ENCODE measurements at regions not wholly inside any gene's neighbourhood (a gene's known extent, or its start where the extent isn't known, plus 50 kb on each side); places are given as distances from the start of the nearest gene placed in this dataset.

GRCh38 chr1:22387919-22388580 is 63.6 kb upstream of the ZBTB40 start:
- intact Hi-C loops (cut with DNase I) = no loop called here
- Histone ChIP-seq H3K36me3 (replicated peaks in 1 of 2; ENCODE audit: insufficient read depth in 1 of 2, low read depth in 2 of 2) (no peaks in the 10 kb centered on the region), H3K4me3 (no peak overlapping the region), H3K27me3 (no peaks in the 10 kb centered on the region), H3K9me3 (no peaks in the 10 kb centered on the region), H3K4me1 (no peaks in the 10 kb centered on the region), H3K27ac (no peak overlapping the region)
- DNase-seq (no peak), ATAC-seq (no peak)
- 40 to 51% methylated on average over 13 of the region's 13 CpGs for WGBS, 2 donors
- TF ChIP-seq POLR2A (IDR thresholded peaks at IDR 0.05) (no peak), CTCF (IDR thresholded peaks at IDR 0.05) (no peak)

GRCh38 chr1:22388671-22389450 is 62.8 kb upstream of the ZBTB40 start:
- Histone ChIP-seq H3K36me3 (replicated peaks in 1 of 2; ENCODE audit: insufficient read depth in 1 of 2, low read depth in 2 of 2) (no peaks in the 10 kb centered on the region), H3K9me3 (no peaks in the 10 kb centered on the region), H3K27ac (no peak overlapping the region), H3K27me3 (no peaks in the 10 kb centered on the region), H3K4me3 (no peak overlapping the region), H3K4me1 (no peaks in the 10 kb centered on the region)
- intact Hi-C loops (cut with DNase I) = no loop called here
- 73 to 80% methylated on average over 18 to 19 of the region's 19 CpGs for WGBS, 2 donors
- DNase-seq = no peak
- no peak for ATAC-seq
- no peak for TF ChIP-seq CTCF (IDR thresholded peaks at IDR 0.05)
- no peak for TF ChIP-seq POLR2A (IDR thresholded peaks at IDR 0.05)

- DNase-seq (no peak), ATAC-seq (no peak)
- Histone ChIP-seq H3K4me1 (no peaks in the 10 kb centered on the region), H3K4me3 (no peak overlapping the region), H3K27me3 (no peaks in the 10 kb centered on the region), H3K27ac (no peak overlapping the region), H3K9me3 (no peaks in the 10 kb centered on the region), H3K36me3 (replicated peaks in 1 of 2; ENCODE audit: insufficient read depth in 1 of 2, low read depth in 2 of 2) (no peaks in the 10 kb centered on the region)
- intact Hi-C loops (cut with DNase I) = no loop called here
- TF ChIP-seq CTCF (IDR thresholded peaks at IDR 0.05) = no peak
- no peak for TF ChIP-seq POLR2A (IDR thresholded peaks at IDR 0.05)
- 83 to 85% methylated on average over 6 of the region's 6 CpGs for WGBS, 2 donors
Measured at GRCh38 chr1:22393587-22393986, 58.1 kb upstream of the ZBTB40 start.

GRCh38 chr1:22398656-22399420 is 52.8 kb upstream of the ZBTB40 start:
- Histone ChIP-seq H3K27ac (no peak overlapping the region), H3K4me1 (no peaks in the 10 kb centered on the region), H3K4me3 (no peak overlapping the region), H3K36me3 (replicated peaks in 1 of 2; ENCODE audit: insufficient read depth in 1 of 2, low read depth in 2 of 2) (no peaks in the 10 kb centered on the region), H3K27me3 (no peaks in the 10 kb centered on the region), H3K9me3 (no peaks in the 10 kb centered on the region)
- DNase-seq (no peak), ATAC-seq (no peak)
- intact Hi-C loops (cut with DNase I) = no loop called here
- WGBS, 2 donors = 70 to 79% methylated on average over 11 of the region's 11 CpGs
- TF ChIP-seq POLR2A (IDR thresholded peaks at IDR 0.05) = no peak
- no peak for TF ChIP-seq CTCF (IDR thresholded peaks at IDR 0.05)
